Central memory CD4-positive, alpha-beta T cell (primary cell): ENCODE measurements at regions not wholly inside any gene's neighbourhood (a gene's known extent, or its start where the extent isn't known, plus 50 kb on each side); places are given as distances from the start of the nearest gene placed in this dataset.
"Not testable (repeated sequence)": the region's sequence is repeated elsewhere in the genome, so short reads cannot be mapped to it uniquely, and the experiment has no call there.

Experiments
- DNase-seq: peaks from one replicate; pipeline ENCODE4 v3.0.0; 2022

DNA sequence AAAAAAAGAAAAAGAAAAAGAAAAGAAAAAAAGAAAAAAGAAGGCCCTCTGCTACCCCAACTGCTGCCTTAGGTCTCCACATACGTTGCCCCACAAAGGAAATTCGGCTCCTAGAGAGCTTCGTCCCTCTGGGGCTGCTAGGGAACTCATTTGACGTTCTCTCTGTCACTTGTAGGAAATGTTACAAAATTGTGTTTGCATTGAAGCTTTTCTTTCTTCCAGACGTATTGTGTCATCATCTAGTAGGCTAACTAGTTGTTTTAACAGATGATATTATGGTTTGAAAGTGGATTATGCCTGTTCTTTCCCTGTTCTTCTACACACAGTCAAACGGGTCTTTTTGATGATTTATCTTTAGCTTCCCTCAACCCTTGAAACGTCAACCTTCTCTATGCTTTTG lies 125.3 kb downstream of the BDH1 start:
- DNase-seq, result no peak

DNA sequence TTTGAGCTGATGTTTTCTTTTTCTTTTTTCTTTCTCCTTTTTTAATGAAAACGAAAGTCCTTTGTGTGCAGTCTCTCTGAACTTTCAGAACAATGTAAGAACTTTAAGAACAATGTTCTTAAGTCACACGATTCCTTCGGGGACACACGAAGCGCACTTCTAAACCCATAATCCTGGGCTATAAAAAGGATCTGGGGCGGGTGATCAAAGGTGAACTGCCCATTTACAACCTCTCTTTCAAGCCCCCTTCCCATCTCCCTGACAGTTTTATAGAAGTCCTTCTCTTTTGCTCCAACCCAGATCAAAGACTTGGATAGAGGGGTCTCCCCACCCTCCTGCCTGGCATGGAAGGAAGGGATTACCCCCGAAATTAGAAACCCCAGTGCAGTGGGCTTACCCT lies 126.8 kb downstream of the BDH1 start:
- no peak for DNase-seq

DNA sequence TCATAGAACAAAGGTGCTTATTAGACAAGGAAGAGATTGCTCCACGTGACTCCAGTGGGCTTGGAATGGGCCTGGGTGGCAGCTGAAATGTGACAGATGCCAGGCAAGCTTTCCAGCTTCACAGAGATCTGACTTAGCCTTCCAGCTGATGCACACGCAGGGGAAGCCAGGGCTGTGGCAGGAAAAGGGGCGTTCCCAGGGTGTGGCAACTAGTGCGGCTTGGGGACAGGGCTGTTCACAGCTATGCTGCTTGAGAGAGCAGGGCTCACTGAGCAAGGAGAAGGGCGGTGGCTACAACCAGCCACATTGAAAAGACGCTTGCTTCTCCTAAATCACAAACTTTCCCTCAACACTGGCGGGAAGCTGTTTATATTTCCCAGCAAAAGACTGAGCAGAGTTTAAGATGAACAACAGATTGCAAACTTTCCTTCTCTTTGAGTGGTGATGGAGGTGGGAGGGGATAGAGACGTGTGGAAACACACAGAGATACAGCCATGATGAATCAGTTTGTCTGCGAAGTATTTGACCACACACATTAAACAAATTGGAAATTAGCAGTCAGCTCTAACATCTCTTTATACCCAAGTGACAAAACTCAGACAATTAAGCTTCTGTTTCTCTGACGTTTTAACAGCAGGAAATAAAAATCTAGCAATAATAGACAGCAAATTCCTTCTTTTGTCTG lies 127.5 kb downstream of the BDH1 start:
- DNase-seq, result no peak

- no peak for DNase-seq
Observed at GRCh38 chr3:197427021-197427420, 128.6 kb upstream of the DLG1 start.

- no peak for DNase-seq
Observed at GRCh38 chr3:197426121-197426566, 127.7 kb upstream of the DLG1 start.

- DNase-seq, result no peak
Observed at GRCh38 chr3:197425485-197426120, 127.2 kb upstream of the DLG1 start.

DNA sequence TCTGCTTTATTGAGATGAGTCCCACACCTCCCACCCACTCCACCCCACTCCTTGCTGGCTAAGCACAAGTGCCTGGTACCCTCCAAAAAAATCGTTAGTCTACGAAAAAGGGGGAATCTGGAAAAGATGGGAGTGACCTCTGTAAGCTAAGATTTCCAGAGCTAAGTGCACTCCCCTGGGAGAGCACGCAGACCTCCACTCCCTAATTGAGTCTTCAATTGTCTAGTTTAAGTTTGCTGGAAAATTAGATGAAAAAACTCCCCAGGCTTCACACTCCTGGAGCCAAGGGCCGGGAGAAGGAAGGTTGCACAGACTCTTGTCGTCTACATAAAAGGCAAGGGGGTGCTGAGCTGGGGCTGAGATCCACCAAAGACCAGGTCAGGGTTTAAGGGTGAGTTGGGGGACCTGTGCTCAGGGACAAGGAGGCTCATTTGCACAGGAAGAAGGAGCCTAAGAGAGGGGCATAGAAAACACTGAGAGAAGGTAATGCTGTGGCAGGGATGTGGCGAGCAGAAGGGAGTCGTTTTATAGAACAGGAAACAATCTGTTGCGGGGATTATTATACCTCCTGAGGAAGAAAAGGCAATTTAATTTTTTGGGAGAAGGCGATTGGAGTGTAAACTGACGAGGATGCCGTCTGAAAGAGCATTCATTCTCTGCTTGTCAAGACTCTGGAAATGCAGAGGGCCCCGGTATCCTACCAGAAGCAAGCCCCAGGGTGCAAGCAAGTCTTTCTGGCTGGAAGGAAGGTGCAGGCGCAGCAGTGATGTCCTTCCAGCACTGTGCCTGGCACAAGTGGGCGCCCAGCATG lies 126.5 kb upstream of the DLG1 start:
- DNase-seq, result no peak

DNA sequence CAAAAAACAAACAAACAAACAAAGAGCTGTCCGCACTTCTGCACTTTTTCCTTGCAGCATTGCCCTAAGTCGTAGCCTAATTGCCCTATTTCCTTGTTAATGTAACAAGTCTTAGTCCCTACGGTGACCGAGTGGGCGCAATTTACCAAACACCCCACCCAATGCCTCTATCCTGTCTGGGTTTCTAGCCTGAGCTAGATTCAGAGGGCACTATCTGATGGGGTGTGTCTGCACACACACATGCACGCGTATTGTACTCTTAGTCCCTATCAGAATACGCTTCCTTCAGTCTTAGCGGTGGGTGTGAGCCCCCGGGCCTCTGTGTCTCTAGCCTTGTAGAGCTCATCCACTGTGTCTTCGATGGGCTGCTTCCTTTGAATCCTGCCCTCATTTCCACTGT lies 125.9 kb upstream of the DLG1 start:
- DNase-seq, result no peak

DNA sequence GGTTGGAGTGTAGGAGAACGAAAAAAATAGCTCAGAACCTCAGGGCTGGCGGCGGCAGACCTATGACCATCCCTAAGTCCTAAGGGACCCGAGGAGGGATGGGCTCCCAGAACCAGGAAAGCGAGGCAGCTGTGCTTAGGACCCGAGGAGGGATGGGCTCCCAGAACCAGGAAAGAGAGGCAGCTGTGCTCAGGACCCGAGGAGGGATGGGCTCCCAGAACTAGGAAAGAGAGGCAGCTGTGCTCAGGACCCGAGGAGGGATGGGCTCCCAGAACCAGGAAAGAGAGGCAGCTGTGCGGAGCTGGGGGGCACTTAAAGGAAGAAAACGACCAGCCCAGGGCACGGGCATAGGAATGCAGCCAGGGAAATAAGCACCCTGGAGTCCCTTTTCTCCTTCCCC lies 125.0 kb upstream of the DLG1 start:
- no peak for DNase-seq

- DNase-seq, result no peak
Observed at GRCh38 chr3:197422506-197422905, 124.1 kb upstream of the DLG1 start.

GRCh38 chr3:197421021-197421420 lies 122.6 kb upstream of the DLG1 start:
- no peak for DNase-seq

DNA sequence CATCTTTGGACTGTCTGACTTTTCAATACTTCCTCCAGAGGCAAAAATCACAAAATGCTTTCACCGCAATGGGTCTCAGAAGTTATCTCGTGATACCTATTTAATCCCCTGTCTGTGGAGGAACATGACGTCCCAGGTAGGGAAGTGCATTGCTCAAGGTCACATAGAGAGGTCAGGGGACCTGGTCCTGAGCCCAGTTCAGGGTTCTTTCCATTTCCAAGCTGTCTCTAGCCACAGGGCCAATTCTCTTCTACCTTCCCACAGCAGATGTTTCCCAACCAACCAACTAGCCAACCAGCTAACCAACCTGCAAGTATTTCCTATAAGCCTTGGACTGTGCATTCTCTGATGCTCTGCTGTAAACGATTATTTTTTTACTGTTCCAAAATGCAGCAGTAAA lies 122.2 kb upstream of the DLG1 start:
- no peak for DNase-seq

- DNase-seq, result no peak
Observed at GRCh38 chr3:197420115-197420514, 121.7 kb upstream of the DLG1 start.

GRCh38 chr3:197419696-197420095 lies 121.3 kb upstream of the DLG1 start:
- DNase-seq, result no peak

DNA sequence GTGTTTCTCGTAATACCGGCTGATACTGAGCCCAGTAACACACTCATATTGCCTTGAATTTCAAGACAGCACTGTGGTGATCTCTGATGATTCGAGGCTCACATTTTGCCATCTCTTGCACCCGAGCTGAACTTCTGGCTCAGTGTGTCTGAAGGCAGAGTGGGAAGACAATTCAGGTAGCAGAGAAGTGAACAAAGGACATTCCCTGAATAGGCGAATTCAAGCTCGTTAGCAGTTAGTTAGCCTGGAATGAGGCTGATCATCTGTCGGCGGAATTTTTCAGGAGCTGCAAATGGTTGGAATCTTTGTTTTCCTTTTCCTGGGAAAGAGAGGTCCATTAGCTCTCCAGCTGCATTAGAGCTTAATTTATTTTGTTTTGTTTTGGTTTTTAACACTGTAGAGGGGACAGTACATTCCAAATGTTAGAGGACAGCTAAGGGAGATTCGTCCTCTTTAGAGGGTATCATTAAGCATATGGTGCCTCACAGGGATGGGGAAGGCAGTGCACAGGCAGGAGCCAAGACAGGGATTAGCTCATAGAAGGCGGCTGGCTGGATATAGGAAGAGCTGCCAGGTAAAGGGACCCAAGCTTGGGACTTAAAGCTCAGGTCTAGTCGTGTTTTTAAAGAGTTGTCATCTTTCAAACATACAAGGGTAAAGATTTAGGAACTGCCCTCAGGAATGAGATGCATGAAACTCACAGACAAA lies 119.7 kb upstream of the DLG1 start:
- DNase-seq, result no peak

DNA sequence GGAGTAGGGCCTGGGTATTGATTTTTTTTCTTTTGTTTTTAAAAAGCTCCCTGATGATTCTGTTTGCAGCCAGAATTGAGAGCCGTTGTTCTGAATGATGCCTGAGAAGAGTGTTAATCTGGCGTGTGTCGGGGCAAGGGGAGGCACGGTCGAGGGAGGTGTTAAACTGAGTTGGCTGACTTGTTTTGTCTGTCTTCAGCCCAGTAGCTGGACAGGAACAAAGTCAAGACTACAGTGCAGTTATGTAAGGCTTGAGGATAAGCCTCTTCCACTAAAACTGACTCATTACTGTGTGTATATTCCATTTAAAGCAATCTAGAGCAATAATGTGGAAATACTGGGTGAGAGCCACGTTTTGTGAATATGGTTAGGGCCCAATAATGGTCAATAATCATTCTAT lies 119.0 kb upstream of the DLG1 start:
- DNase-seq, result no peak

- not testable (repeated sequence) for DNase-seq
Observed at GRCh38 chr3:197411899-197412298, 113.5 kb upstream of the DLG1 start.

DNA sequence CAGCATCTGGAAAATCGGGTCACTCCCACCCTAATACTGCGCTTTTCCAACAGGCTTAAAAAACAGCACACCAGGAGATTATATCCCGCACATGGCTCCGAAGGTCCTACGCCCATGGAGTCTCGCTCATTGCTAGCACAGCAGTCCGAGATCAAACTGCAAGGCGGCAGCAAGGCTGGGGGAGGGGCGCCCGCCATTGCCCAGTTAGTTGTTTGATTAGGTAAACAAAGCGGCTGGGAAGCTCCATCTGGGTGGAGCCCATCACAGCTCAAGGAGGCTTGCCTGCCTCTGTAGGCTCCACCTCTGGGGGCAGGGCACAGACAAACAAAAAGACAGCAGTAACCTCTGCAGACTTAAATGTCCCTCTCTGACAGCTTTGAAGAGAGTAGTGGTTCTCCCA lies 111.8 kb upstream of the DLG1 start:
- DNase-seq, result not testable (repeated sequence)

DNA sequence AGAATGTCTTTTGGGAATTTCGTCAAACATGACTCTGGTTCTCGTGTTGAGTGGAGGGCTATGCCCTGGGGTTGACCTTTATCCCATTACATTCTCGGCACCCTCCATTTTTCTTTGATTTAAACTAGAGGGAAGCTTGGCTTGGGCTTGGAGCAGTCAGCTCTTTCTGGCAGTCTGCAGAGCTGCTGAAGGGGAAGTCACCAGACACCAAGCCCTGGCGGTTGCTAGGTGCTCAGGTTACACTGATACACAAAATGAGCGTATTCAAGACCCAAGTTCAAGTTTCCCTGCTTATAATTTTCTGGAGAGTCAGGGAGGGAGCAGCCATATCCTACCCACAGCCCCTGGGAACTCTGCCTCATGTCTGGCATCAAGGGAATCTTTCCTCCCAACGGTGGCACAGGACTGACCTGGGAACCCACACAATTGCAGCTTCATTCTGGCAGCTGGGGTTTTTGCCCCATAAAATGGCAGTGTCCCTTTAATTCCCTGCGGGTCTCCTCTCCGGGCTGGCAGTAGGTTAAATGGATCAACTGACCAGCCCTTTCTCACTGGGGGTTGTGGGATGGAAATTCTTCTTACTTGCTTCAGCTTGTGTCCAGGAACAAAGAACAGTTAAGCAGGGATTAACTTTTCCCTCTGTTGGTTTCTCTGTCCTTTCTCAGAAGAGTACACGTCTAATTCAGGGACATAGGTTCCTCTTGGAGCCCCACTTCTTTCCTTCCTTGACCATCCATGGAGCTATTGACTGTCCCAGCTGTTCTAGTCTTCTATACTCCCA lies 110.0 kb upstream of the DLG1 start:
- DNase-seq, result no peak

DNA sequence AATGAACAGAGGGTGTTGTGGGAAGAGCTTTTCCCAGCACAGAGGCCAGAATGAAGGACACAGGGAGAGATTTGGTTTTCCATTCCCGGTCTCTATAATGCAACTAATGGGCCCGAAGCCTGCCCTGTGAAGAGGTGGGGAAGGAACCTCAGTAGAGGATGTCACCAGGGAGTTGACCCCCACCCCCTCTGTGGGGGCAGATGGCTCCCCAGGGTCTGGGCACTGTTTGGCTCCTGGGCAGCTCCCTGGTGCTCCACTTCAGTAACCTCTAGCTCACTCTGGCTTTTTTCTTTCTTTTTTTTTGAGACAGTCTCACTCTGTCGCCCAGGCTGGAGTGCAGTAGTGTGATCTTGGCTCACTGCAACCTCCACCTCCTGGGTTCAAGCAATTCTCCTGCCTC lies 109.1 kb upstream of the DLG1 start:
- DNase-seq, result no peak

- DNase-seq, result no peak
Observed at GRCh38 chr3:197407053-197407452, 108.6 kb upstream of the DLG1 start.

DNA sequence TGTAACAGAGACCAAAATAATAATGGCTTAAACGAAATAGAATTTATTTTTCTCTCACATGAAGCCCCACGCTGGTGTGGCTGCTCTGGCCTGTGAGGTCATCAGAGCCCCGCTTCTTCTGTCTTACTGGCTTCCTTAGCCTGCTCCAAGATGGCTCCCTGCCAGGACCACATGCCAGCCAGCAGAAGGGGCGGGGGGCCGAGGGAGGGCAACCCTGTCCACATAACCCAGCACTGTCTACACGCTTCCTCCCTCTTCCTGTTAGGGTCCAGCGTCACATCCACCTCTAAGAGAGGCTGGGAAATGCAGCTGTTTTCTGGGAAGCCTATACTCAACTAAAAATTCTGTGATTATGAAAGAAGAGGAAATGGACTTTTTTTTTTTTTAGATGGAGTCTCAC lies 107.9 kb upstream of the DLG1 start:
- no peak for DNase-seq

DNA sequence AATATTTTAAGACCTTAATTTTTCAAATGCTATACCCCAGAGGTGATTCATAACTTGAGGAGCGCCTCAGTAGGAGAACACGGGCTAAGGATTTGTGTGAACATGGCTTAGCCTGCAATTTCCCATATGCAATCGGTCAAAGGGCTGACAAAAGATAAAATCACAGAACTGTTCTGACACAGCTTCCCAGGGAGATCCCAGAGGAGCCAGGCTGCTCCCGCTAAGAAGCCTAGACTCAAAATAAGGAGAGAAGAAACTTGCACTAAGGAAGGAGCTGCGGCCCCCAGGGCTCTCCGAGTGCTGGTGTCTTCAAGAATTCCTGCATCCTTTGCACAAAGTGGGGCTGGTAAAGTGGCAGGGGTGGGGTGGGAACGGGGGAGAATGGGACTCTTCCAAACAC lies 106.3 kb upstream of the DLG1 start:
- DNase-seq, result no peak
